ENCODE measurements at regions not wholly inside any gene's neighbourhood (a gene's known extent, or its start where the extent isn't known, plus 50 kb on each side); places are given as distances from the start of the nearest gene placed in this dataset.

DNA sequence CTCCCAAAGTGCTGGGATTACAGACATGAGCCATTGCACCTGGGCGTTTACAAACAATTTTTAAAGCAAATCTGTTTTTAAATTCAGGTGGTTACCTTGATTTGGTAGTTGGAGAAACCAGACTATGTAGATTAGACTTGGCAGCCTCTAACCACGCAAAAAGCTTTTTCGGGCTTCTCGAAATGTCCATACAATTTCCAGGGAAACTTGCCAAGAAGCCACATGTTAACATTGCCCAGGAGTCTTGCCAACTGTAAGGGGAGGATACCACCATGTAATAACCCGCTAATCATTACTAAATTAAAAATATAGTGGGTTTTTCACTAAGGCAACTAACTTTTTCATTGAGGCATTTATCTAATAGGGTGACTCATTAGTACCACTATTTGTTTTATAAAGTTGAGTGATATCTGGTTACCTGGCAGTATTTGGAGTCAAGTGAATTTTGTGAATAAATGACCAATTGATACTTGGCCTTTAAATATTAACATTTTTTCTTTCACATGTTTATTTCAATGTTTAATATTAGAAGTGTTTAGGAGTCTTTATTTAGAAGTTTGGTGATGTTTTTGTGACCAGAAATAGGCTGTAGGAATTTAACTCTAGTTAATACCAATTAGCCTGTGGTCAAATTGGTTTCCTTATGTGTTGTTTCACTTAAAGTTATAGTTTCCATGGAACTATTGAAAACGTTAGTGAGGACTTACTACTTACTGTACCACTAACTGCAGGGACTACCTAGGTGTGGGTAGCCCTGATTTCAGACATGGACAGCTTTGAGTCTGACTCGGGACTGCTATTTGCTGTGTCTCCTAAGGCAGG, 61.3 kb downstream of the CLDN34 start:
- Histone ChIP-seq H3K27me3 (no peaks in the 10 kb centered on the region), H3K4me3 (no peak overlapping the region), H3K36me3 (no peaks in the 10 kb centered on the region), H3K27ac (no peak overlapping the region), H3K9me3 (no peaks in the 10 kb centered on the region), H3K4me1 (peaks cover 2% of the 10 kb centered on the region)
- 61% methylated on average over 7 of the region's 7 CpGs for WGBS
- DNase-seq (ENCODE audit: low spot score in 2 of 2), result no peak
- TF ChIP-seq, protein P1, sequence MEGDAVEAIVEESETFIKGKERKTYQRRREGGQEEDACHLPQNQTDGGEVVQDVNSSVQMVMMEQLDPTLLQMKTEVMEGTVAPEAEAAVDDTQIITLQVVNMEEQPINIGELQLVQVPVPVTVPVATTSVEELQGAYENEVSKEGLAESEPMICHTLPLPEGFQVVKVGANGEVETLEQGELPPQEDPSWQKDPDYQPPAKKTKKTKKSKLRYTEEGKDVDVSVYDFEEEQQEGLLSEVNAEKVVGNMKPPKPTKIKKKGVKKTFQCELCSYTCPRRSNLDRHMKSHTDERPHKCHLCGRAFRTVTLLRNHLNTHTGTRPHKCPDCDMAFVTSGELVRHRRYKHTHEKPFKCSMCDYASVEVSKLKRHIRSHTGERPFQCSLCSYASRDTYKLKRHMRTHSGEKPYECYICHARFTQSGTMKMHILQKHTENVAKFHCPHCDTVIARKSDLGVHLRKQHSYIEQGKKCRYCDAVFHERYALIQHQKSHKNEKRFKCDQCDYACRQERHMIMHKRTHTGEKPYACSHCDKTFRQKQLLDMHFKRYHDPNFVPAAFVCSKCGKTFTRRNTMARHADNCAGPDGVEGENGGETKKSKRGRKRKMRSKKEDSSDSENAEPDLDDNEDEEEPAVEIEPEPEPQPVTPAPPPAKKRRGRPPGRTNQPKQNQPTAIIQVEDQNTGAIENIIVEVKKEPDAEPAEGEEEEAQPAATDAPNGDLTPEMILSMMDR (IDR thresholded peaks at IDR 0.05), result no peak
- TF ChIP-seq EP300 (IDR thresholded peaks at IDR 0.05), result no peak

DNA sequence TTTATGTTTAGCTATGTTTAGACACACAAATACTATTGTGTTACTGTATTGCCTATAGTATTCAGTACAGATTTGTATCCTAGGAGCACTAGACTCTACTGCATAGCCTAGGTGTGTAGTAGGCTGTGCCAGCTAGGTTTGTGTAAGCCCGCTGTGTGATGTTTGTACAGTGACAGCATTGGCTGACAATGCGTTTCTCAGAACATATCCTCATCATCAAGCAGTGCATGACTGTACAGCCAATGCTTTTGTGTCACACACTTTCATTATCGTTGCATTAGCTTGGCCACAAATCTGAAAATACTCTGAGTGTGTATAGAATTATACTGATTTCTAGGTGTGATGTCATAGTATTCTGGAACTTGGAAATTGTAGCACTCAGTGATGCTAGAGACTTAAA, 63.4 kb downstream of the CLDN34 start:
- Histone ChIP-seq H3K4me3 (no peak overlapping the region), H3K27me3 (no peaks in the 10 kb centered on the region), H3K36me3 (no peaks in the 10 kb centered on the region), H3K4me1 (peaks cover 2% of the 10 kb centered on the region), H3K9me3 (no peaks in the 10 kb centered on the region), H3K27ac (no peak overlapping the region)
- WGBS, result 87% methylated on average over 3 of the region's 3 CpGs
- no peak for DNase-seq (ENCODE audit: low spot score in 2 of 2)
- TF ChIP-seq POLR2AphosphoS5 (IDR thresholded peaks at IDR 0.05) (no peak), EP300 (IDR thresholded peaks at IDR 0.05) (no peak), POLR2A (IDR thresholded peaks at IDR 0.05) (no peak)
- TF ChIP-seq, protein P1 (IDR thresholded peaks at IDR 0.05), result no peak

DNA sequence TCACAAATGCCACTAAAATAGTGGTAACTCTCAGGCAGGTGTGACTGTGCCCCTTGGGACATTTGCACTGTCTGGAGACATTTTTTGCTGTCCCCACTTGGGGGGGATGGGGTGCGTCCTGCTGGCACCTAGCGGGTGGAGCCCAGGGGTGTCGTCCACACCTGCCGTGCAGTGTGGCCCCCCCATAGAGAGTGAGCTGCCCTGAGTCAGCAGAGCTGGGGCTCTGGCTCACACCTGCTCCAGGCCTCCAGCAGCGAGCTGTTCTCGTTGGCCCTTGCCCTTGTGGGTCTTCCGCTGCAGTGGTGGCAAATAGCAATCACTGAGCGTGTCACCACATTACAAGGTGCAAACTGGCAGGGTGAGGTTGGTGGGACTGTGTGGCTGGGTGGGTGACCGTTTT, 64.6 kb downstream of the CLDN34 start:
- DNase-seq (ENCODE audit: low spot score in 2 of 2), result no peak
- TF ChIP-seq, protein P1 (IDR thresholded peaks at IDR 0.05), result no peak
- TF ChIP-seq POLR2AphosphoS5 (IDR thresholded peaks at IDR 0.05) (no peak), EP300 (IDR thresholded peaks at IDR 0.05) (no peak), POLR2A (IDR thresholded peaks at IDR 0.05) (no peak)
- no peak overlapping the region for H3K27ac ChIP-seq
- H3K27me3 ChIP-seq, result no peaks in the 10 kb centered on the region
- no peaks in the 10 kb centered on the region for H3K9me3 ChIP-seq
- 86% methylated on average over 4 of the region's 9 CpGs for WGBS
- peaks cover 2% of the 10 kb centered on the region for H3K4me1 ChIP-seq
- H3K4me3 ChIP-seq, result no peak overlapping the region
- H3K36me3 ChIP-seq, result no peaks in the 10 kb centered on the region

GRCh38 chrX:10032147-10032546, 65.0 kb downstream of the CLDN34 start:
- WGBS, result 75% methylated on average over 4 of the region's 4 CpGs
- H3K27me3 ChIP-seq, result no peaks in the 10 kb centered on the region

DNA sequence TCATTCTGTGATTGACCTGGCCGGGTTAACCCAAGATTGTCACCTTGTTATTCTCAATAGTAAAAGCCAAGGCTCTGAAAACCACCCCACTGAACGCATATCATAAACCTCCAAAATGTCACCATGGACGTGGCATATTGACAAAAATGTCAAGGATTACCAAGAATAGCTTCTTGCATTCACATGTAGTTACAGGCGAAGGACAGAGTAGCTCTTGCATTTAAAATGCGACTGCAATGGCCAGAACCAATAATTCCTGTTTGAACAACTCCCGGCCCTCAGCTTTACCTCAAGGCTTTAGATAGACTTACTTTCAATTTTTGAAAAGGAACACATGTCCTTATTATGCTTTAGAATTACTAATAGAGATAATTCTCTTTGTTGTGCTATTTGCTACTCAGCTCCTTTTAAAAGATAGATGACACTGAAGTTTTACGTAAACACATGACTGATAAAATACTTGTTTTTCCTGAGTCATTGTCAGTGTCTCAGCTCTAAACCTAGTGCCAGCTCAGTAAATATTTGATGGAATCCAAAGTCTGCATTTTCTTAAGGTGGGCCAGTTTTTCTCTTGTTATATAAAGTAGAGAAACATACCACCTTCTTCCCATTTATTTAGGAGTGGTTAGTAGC, 66.3 kb downstream of the CLDN34 start:
- 67% methylated on average over 7 of the region's 7 CpGs for WGBS
- no peak overlapping the region for H3K27ac ChIP-seq
- TF ChIP-seq, protein P1 (IDR thresholded peaks at IDR 0.05), result no peak
- TF ChIP-seq POLR2AphosphoS5 (IDR thresholded peaks at IDR 0.05) (no peak), EP300 (IDR thresholded peaks at IDR 0.05) (no peak), POLR2A (IDR thresholded peaks at IDR 0.05) (no peak)

More at GRCh38 chrX:10032147-10032546, 65.0 kb downstream of the CLDN34 start:
- Histone ChIP-seq H3K4me1 (peaks cover 2% of the 10 kb centered on the region), H3K27ac (no peak overlapping the region), H3K4me3 (no peak overlapping the region), H3K36me3 (no peaks in the 10 kb centered on the region), H3K9me3 (no peaks in the 10 kb centered on the region)
- no peak for TF ChIP-seq POLR2AphosphoS5 (IDR thresholded peaks at IDR 0.05)
- TF ChIP-seq POLR2A (IDR thresholded peaks at IDR 0.05), result no peak
- no peak for TF ChIP-seq EP300 (IDR thresholded peaks at IDR 0.05)
- TF ChIP-seq, protein P1 (IDR thresholded peaks at IDR 0.05), result no peak
- DNase-seq (ENCODE audit: low spot score in 2 of 2), result no peak

More for the DNA sequence above, 66.3 kb downstream of the CLDN34 start:
- Histone ChIP-seq H3K36me3 (no peaks in the 10 kb centered on the region), H3K4me3 (no peak overlapping the region), H3K4me1 (peaks cover 2% of the 10 kb centered on the region), H3K27me3 (no peaks in the 10 kb centered on the region), H3K9me3 (no peaks in the 10 kb centered on the region)
- no peak for DNase-seq (ENCODE audit: low spot score in 2 of 2)
